ENCODE measurements at regions not wholly inside any gene's neighbourhood (a gene's known extent, or its start where the extent isn't known, plus 50 kb on each side); places are given as distances from the start of the nearest gene placed in this dataset.

DNA sequence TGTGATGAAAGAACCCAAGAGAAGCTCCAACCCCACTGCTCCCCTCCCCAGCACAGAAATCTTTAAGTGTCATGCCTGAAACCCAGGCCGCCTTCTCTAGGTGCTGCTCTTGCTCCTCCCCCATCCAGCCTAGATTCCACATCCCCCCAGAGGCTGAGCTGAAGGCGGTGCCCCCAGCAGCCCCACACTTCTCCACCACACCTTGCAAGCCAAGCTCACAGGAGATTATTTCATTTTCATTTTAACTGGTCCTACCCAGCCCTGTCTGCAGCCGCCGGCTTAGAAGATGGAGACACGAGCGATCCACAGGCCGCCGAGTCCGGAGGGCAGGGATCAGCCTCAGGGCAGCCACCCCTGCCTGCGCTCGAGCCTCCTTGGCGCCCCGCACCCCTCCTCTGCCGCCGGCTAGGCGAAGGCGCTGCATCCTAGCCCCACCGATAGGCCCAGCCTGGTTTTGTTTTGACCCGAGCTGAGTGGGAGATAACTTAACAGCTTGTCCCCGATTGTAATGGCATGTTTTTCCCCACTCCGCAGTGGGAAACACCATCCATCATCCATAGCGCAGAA lies 125.3 kb downstream of the RBFOX3 start:
- POLR2A ChIA-PET = no interaction called here
- H3K79me2 ChIP-seq (ENCODE audit: control insufficient read depth, insufficient read depth, low read length) = no peaks in the 10 kb centered on the region
- no peak for DNase-seq (ENCODE audit: low read depth, low spot score)
- CTCF ChIA-PET = interaction anchor here (0.5 kb wide), 1 partner anchor 82 kb away, joined by 3 read pairs; no protein-coding TSS in a partner anchor
- BruUV-seq (replicated peaks) = no TSS peak
- no peak overlapping the region for H3K4me3 ChIP-seq (replicated peaks in 1 of 3; ENCODE audit: insufficient read depth in 1 of 3, low read depth in 1 of 3, low read length in 3 of 3)
- H3K27ac ChIP-seq (ENCODE audit: insufficient read depth, low read depth, low read length) = no peak overlapping the region
- H3K27me3 ChIP-seq (ENCODE audit: control insufficient read depth in 2 of 2, insufficient read depth in 2 of 2, low read length in 2 of 2) = no peaks in the 10 kb centered on the region
- TF ChIP-seq JUN (IDR thresholded peaks at IDR 0.05; ENCODE audit: borderline replicate concordance, insufficient read depth, insufficient read length, low read depth) (no peak), FOS (IDR thresholded peaks at IDR 0.05; ENCODE audit: borderline replicate concordance, insufficient read depth, low read length) (no peak), EZH2 (IDR thresholded peaks at IDR 0.05; ENCODE audit: borderline replicate concordance, low read depth, low read length, severe bottlenecking) (peak; percentile 29), GATA2 (IDR thresholded peaks at IDR 0.05; ENCODE audit: insufficient read depth, insufficient read length, low read depth, low read length) (no peak)
- H3K4me2 ChIP-seq (ENCODE audit: insufficient read depth, low read length) = no peak overlapping the region
- H3K36me3 ChIP-seq (ENCODE audit: control insufficient read depth in 2 of 2, extremely low read depth in 1 of 2, insufficient read depth in 2 of 2, low read length in 2 of 2) = no peaks in the 10 kb centered on the region
- no peaks in the 10 kb centered on the region for H4K20me1 ChIP-seq (replicated peaks; ENCODE audit: control insufficient read depth, extremely low read depth, insufficient read depth, low read length)
- H2AFZ ChIP-seq (ENCODE audit: low read depth, low read length) = no peak overlapping the region
- intact Hi-C loops (cut with micrococcal nuclease) (no loop called here), dilution Hi-C loops (cut with MboI; ENCODE audit: extremely low pct_ligation_motif_present, low sequenced_read_pairs) (no loop called here)
- H3K9ac ChIP-seq (replicated peaks; ENCODE audit: extremely low read depth, insufficient read depth, low read length) = no peak overlapping the region
- FAIRE-seq = no peak
- no peaks in the 10 kb centered on the region for H3K4me1 ChIP-seq (ENCODE audit: control insufficient read depth, extremely low read depth, insufficient read depth, low read length)
- no peaks in the 10 kb centered on the region for H3K9me3 ChIP-seq (replicated peaks; ENCODE audit: control insufficient read depth, insufficient read depth, low read length)
- H3K9me1 ChIP-seq (replicated peaks; ENCODE audit: control insufficient read depth, extremely low read depth, insufficient read depth, low read length) = no peaks in the 10 kb centered on the region

DNA sequence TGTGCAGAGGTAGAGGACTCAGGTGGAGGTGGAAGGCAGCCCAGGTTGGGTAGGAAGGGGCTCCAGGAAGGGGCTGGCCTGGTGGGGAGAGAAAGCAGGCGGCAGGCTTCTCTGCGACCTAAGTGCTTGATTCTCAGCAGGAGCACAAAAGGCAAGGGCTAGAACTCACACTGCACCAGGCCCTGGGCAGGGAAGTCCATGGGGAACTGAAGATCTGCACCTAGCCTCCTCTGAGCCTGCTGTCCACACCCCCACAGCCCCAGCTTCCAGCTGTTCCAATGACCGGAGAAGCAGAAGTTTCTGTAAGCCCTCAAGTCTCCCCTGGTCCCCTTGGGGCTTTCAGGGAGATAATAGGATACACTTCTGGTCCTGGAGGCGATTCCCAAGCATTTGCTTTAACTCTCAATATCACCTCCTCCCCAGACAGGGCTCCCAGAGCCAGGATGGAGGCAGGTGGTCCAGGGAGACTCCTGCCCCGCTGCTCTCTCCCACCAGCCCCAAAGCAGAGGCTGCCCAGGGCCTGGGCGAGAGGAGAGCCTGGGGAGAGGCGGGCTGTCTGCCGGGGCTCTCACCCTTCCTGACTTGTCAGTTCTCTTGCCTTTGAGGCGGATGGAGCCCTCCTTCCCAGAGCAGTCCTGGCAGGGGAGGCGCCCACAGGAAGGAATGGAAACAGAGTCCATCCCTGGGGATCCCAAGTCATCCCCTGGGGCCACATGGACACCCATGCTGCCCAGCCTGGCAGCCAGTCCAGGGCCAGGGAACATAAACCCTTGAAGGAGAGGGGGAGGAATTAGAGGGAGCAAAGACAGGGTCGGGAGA lies 126.0 kb downstream of the RBFOX3 start:
- Histone ChIP-seq H3K4me2 (ENCODE audit: insufficient read depth, low read length) (no peak overlapping the region), H3K4me3 (replicated peaks in 1 of 3; ENCODE audit: insufficient read depth in 1 of 3, low read depth in 1 of 3, low read length in 3 of 3) (no peak overlapping the region), H3K27ac (ENCODE audit: insufficient read depth, low read depth, low read length) (no peak overlapping the region), H3K9me3 (replicated peaks; ENCODE audit: control insufficient read depth, insufficient read depth, low read length) (no peaks in the 10 kb centered on the region), H3K4me1 (ENCODE audit: control insufficient read depth, extremely low read depth, insufficient read depth, low read length) (no peaks in the 10 kb centered on the region), H2AFZ (ENCODE audit: low read depth, low read length) (no peak overlapping the region), H3K27me3 (ENCODE audit: control insufficient read depth in 2 of 2, insufficient read depth in 2 of 2, low read length in 2 of 2) (no peaks in the 10 kb centered on the region), H3K79me2 (ENCODE audit: control insufficient read depth, insufficient read depth, low read length) (no peaks in the 10 kb centered on the region), H3K9ac (replicated peaks; ENCODE audit: extremely low read depth, insufficient read depth, low read length) (no peak overlapping the region), H3K36me3 (ENCODE audit: control insufficient read depth in 2 of 2, extremely low read depth in 1 of 2, insufficient read depth in 2 of 2, low read length in 2 of 2) (no peaks in the 10 kb centered on the region), H3K9me1 (replicated peaks; ENCODE audit: control insufficient read depth, extremely low read depth, insufficient read depth, low read length) (no peaks in the 10 kb centered on the region), H4K20me1 (replicated peaks; ENCODE audit: control insufficient read depth, extremely low read depth, insufficient read depth, low read length) (no peaks in the 10 kb centered on the region)
- no peak for FAIRE-seq
- dilution Hi-C loops (cut with MboI; ENCODE audit: extremely low pct_ligation_motif_present, low sequenced_read_pairs) = no loop called here
- TF ChIP-seq MYC (IDR thresholded peaks at IDR 0.05; ENCODE audit: low read depth, low read length) = no peak
- no peak for TF ChIP-seq JUN (IDR thresholded peaks at IDR 0.05; ENCODE audit: borderline replicate concordance, insufficient read depth, insufficient read length, low read depth)
- TF ChIP-seq EZH2 (IDR thresholded peaks at IDR 0.05; ENCODE audit: borderline replicate concordance, low read depth, low read length, severe bottlenecking) = no peak
- intact Hi-C loops (cut with micrococcal nuclease) = no loop called here
- ChIA-PET CTCF (no interaction called here), POLR2A (no interaction called here)
- DNase-seq (ENCODE audit: low read depth, low spot score) = no peak
- BruUV-seq (replicated peaks) = no TSS peak
